ENCODE measurements at regions not wholly inside any gene's neighbourhood (a gene's known extent, or its start where the extent isn't known, plus 50 kb on each side); places are given as distances from the start of the nearest gene placed in this dataset.

- WGBS, 3 donors, result 44 to 52% (median 52%) methylated on average over 1 of the region's 1 CpG
- Histone ChIP-seq H3K4me1 (no peaks in the 10 kb centered on the region), H3K27ac (no peak overlapping the region), H3K27me3 (ENCODE audit: insufficient read depth in 3 of 3, low read length in 2 of 3) (no peaks in the 10 kb centered on the region), H3K4me3 (no peak overlapping the region), H3K36me3 (ENCODE audit: insufficient read depth in 1 of 2, low read depth in 1 of 2) (no peaks in the 10 kb centered on the region), H3K9me3 (no peaks in the 10 kb centered on the region)
- DNase-seq (no peak), ATAC-seq (no peak)
- intact Hi-C loops (cut with DNase I), result no loop called here
- TF ChIP-seq CTCF (IDR thresholded peaks at IDR 0.05), result no peak
These were observed 292.5 kb downstream of the SLITRK1 start for GRCh38 chr13:83589814-83590213.

GRCh38 chr13:83577183-83577582 lies 305.1 kb downstream of the SLITRK1 start:
- H3K27ac ChIP-seq, result no peak overlapping the region
- DNase-seq (no peak), ATAC-seq (no peak)
- no peaks in the 10 kb centered on the region for H3K27me3 ChIP-seq (ENCODE audit: insufficient read depth in 3 of 3, low read length in 2 of 3)
- intact Hi-C loops (cut with DNase I), result no loop called here
- H3K9me3 ChIP-seq, result no peaks in the 10 kb centered on the region
- no peak for TF ChIP-seq CTCF (IDR thresholded peaks at IDR 0.05)
- no peak overlapping the region for H3K4me3 ChIP-seq
- 90 to 93% (median 92%) methylated on average over 2 of the region's 2 CpGs for WGBS, 3 donors
- H3K36me3 ChIP-seq (ENCODE audit: insufficient read depth in 1 of 2, low read depth in 1 of 2), result no peaks in the 10 kb centered on the region
- no peaks in the 10 kb centered on the region for H3K4me1 ChIP-seq

- intact Hi-C loops (cut with DNase I), result no loop called here
These were observed 314.3 kb downstream of the SLITRK1 start for GRCh38 chr13:83568019-83568418.

GRCh38 chr13:83563499-83563898 lies 318.8 kb downstream of the SLITRK1 start:
- TF ChIP-seq CTCF (IDR thresholded peaks at IDR 0.05), result no peak
- H3K4me1 ChIP-seq, result no peaks in the 10 kb centered on the region
- WGBS, 3 donors, result 69 to 74% (median 73%) methylated on average over 5 of the region's 5 CpGs
- ATAC-seq (no peak), DNase-seq (no peak)
- H3K27ac ChIP-seq, result no peak overlapping the region
- intact Hi-C loops (cut with DNase I), result no loop called here
- no peaks in the 10 kb centered on the region for H3K9me3 ChIP-seq
- H3K36me3 ChIP-seq (ENCODE audit: insufficient read depth in 1 of 2, low read depth in 1 of 2), result no peaks in the 10 kb centered on the region
- H3K27me3 ChIP-seq (ENCODE audit: insufficient read depth in 3 of 3, low read length in 2 of 3), result no peaks in the 10 kb centered on the region
- no peak overlapping the region for H3K4me3 ChIP-seq

More at GRCh38 chr13:83568019-83568418, 314.3 kb downstream of the SLITRK1 start:
- H3K9me3 ChIP-seq, result no peaks in the 10 kb centered on the region
- H3K27ac ChIP-seq, result no peak overlapping the region
- no peaks in the 10 kb centered on the region for H3K36me3 ChIP-seq (ENCODE audit: insufficient read depth in 1 of 2, low read depth in 1 of 2)
- ATAC-seq (no peak), DNase-seq (no peak)
- H3K4me1 ChIP-seq, result no peaks in the 10 kb centered on the region
- H3K27me3 ChIP-seq (ENCODE audit: insufficient read depth in 3 of 3, low read length in 2 of 3), result no peaks in the 10 kb centered on the region
- no peak for TF ChIP-seq CTCF (IDR thresholded peaks at IDR 0.05)
- H3K4me3 ChIP-seq, result no peak overlapping the region
- WGBS, 3 donors, result 57 to 83% (median 83%) methylated on average over 3 of the region's 3 CpGs

DNA sequence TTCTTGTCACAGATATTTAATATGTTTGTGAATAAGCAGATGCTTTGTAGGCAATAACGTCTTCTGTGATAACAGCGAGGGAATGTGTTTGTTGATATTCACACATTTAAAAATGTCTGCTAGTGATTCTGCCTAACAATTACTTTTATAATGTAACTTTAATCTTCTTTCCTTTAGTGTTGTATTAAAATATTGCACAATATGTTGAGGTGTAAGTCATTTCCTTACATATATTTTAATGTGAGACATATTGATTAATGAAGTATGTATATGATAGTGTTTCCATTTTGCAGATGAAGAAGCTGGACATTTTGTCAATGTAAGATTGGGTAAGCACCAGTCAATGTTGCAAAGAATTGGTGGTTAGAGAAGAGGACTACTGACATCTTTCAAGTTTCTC lies 324.4 kb downstream of the SLITRK1 start:
- WGBS, 3 donors, result 86 to 88% (median 87%) methylated on average over 2 of the region's 2 CpGs
- TF ChIP-seq CTCF (IDR thresholded peaks at IDR 0.05), result no peak
- Histone ChIP-seq H3K27ac (no peak overlapping the region), H3K27me3 (ENCODE audit: insufficient read depth in 3 of 3, low read length in 2 of 3) (no peaks in the 10 kb centered on the region), H3K4me1 (no peaks in the 10 kb centered on the region), H3K4me3 (no peak overlapping the region), H3K9me3 (no peaks in the 10 kb centered on the region), H3K36me3 (ENCODE audit: insufficient read depth in 1 of 2, low read depth in 1 of 2) (no peaks in the 10 kb centered on the region)
- ATAC-seq, result no peak
- DNase-seq, result no peak
- intact Hi-C loops (cut with DNase I), result no loop called here
